HCT116 (cell line): ENCODE measurements at regions not wholly inside any gene's neighbourhood (a gene's known extent, or its start where the extent isn't known, plus 50 kb on each side); places are given as distances from the start of the nearest gene placed in this dataset.

ENCODE experiments used
- ATAC-seq: fragments of 200-7000 bp; cut with Tn5 transposase; 2 replicates; pipeline ENCODE4 v1.9.1; 2020; ENCODE audit warnings: mild to moderate bottlenecking, moderate library complexity
- BruUV-seq: library from RNA; stranded (reverse); fragments of 400-500 nt; replicated peaks from 2 replicates; lab custom pipeline; 2021; lab: Mats Ljungman, UMichigan
- CTCF ChIA-PET: fragments of 300-600 bp; sonication (Branson Sonifier 250); formaldehyde crosslinking; loops from one replicate; lab custom pipeline; 2021; ENCODE audit warnings: antibody characterized with exemption; lab: Charles Lee
- POLR2A ChIA-PET: fragments of 300-600, 350-600 bp; sonication (Branson Sonifier 250); formaldehyde crosslinking; loops from one replicate; lab custom pipeline; 2021; ENCODE audit warnings: antibody characterized with exemption; lab: Charles Lee
- RAD21 ChIA-PET, 2 experiments: fragments of 300-600 bp; sonication (Branson Sonifier 250); formaldehyde crosslinking; loops; one replicate each; lab custom pipeline; 2023; ENCODE audit warnings: low total read pairs in 2 of 2; ENCODE audit not compliant: uncharacterized antibody in 2 of 2, unreplicated experiment in 2 of 2, low non-redundant PET in 1 of 2; lab: Charles Lee
- DNase-seq: peaks from one replicate; pipeline ENCODE4 v3.0.0-alpha.2; 2010; ENCODE audit warnings: low read depth, low spot score
- H2AFZ ChIP-seq: fragments of 200-600 bp; shearing (Covaris generic), sonication (generic); 2 replicates; pipeline ENCODE4 v1.6.1; 2017; ENCODE audit warnings: low read depth, mixed run types, mixed read lengths, antibody characterized with exemption, low read length; ENCODE audit not compliant: poor library complexity, severe bottlenecking
- H3K27ac ChIP-seq: 2 replicates; pipeline ENCODE4 v1.5.1; 2012; ENCODE audit warnings: low read depth, low read length
- H3K27me3 ChIP-seq: fragments of 200-600 bp; sonication (generic); 2 replicates; pipeline ENCODE4 v1.6.1; 2016; ENCODE audit warnings: mixed run types, low read length, mixed read lengths; ENCODE audit not compliant: insufficient read depth
- H3K36me3 ChIP-seq, 2 experiments: fragments of 200-500 bp in 1 of 2; fragments of 200-600 bp in 1 of 2; sonication (Bioruptor generic) in 1 of 2; sonication (generic) in 1 of 2; 2 replicates each; pipeline versions ENCODE4 v1.5.1 to v1.6.1; 2014 to 2016; ENCODE audit warnings: low read length in 2 of 2, inconsistent platforms in 1 of 2, mixed read lengths in 1 of 2, mixed run types in 1 of 2; ENCODE audit not compliant: insufficient read depth in 2 of 2, control insufficient read depth in 1 of 2
- H3K4me1 ChIP-seq, 2 experiments: fragments of 200-600 bp in 1 of 2; sonication (generic) in 1 of 2; 2 replicates each; pipeline versions ENCODE4 v1.5.1 to v1.6.1; 2012 to 2017; ENCODE audit warnings: low read length in 2 of 2, inconsistent platforms in 1 of 2, mild to moderate bottlenecking in 1 of 2, mixed read lengths in 1 of 2, mixed run types in 1 of 2, moderate library complexity in 1 of 2; ENCODE audit not compliant: insufficient read depth in 2 of 2, control insufficient read depth in 1 of 2
- H3K4me2 ChIP-seq: fragments of 200-600 bp; sonication (generic); 2 replicates; pipeline ENCODE4 v1.6.1; 2017; ENCODE audit warnings: mixed run types, low read length, mixed read lengths
- H3K4me3 ChIP-seq, 2 experiments: fragments of 200-600 bp in 1 of 2; sonication (generic) in 1 of 2; replicated peaks in 1 of 2; 2 replicates each; pipeline ENCODE4 v1.5.1; 2011 to 2016; ENCODE audit warnings: low read length in 2 of 2, control low read depth in 1 of 2, low read depth in 1 of 2, mild to moderate bottlenecking in 1 of 2, mixed read lengths in 1 of 2, mixed run types in 1 of 2
- H3K79me2 ChIP-seq: fragments of 200-600 bp; sonication (generic); 2 replicates; pipeline ENCODE4 v1.6.1; 2017; ENCODE audit warnings: mild to moderate bottlenecking, mixed run types, low read length, moderate library complexity, mixed read lengths; ENCODE audit not compliant: insufficient read depth
- H3K9ac ChIP-seq: fragments of 200-600 bp; sonication (generic); 2 replicates; pipeline ENCODE4 v1.6.1; 2016; ENCODE audit warnings: low read length, mixed read lengths
- H3K9me2 ChIP-seq: fragments of 200-600 bp; sonication (generic), shearing (Covaris generic); 2 replicates; pipeline ENCODE4 v1.6.1; 2017; ENCODE audit warnings: mixed run types, mild to moderate bottlenecking, moderate library complexity; ENCODE audit not compliant: insufficient read depth
- H3K9me3 ChIP-seq, 2 experiments: fragments of 200-500 bp in 1 of 2; fragments of 200-600 bp in 1 of 2; sonication (Bioruptor generic) in 1 of 2; sonication (generic) in 1 of 2; 2 replicates each; pipeline ENCODE4 v1.6.1; 2014 to 2017; ENCODE audit warnings: low read length in 2 of 2, mixed read lengths in 2 of 2, inconsistent platforms in 1 of 2, low read depth in 1 of 2, mild to moderate bottlenecking in 1 of 2, mixed run types in 1 of 2, moderate library complexity in 1 of 2; ENCODE audit not compliant: control insufficient read depth in 1 of 2, insufficient read depth in 1 of 2
- H4K20me1 ChIP-seq: fragments of 200-600 bp; sonication (generic), shearing (Covaris generic); 2 replicates; pipeline ENCODE4 v1.6.1; 2017; ENCODE audit warnings: mixed run types, mild to moderate bottlenecking, moderate library complexity; ENCODE audit not compliant: insufficient read depth
- POLR2AphosphoS5 ChIP-seq: IDR thresholded peaks from 2 replicates; pipeline ENCODE4 v1.6.1; 2011; ENCODE audit warnings: mild to moderate bottlenecking, low read depth, low read length, moderate library complexity
- SRF ChIP-seq: IDR thresholded peaks from 2 replicates; pipeline ENCODE4 v1.6.1; 2012; ENCODE audit warnings: low read depth
- intact Hi-C: fragments of 100-400 bp; cut with micrococcal nuclease; formaldehyde crosslinking; loops from 2 replicates; pipeline ENCODE4 v1.10.0; 2022
- TF ChIP-seq, protein P1 (sequence below): IDR thresholded peaks from 2 replicates; pipeline ENCODE4 v1.6.1; 2012; ENCODE audit warnings: low read depth
- TF ChIP-seq, protein P2 (sequence below), 3 experiments: fragments of 200-600 bp in 1 of 3; sonication (generic) in 1 of 3; IDR thresholded peaks in 2 of 3; conservative IDR thresholded peaks in 1 of 3; 2 replicates each; pipeline ENCODE4 v1.5.1; 2012 to 2017; ENCODE audit warnings: low read depth in 2 of 3, low read length in 2 of 3, antibody characterized with exemption in 1 of 3, borderline replicate concordance in 1 of 3, control low read depth in 1 of 3, mild to moderate bottlenecking in 1 of 3, mixed read lengths in 1 of 3, mixed run types in 1 of 3, moderate library complexity in 1 of 3; ENCODE audit not compliant: insufficient read depth in 1 of 3

DNA sequence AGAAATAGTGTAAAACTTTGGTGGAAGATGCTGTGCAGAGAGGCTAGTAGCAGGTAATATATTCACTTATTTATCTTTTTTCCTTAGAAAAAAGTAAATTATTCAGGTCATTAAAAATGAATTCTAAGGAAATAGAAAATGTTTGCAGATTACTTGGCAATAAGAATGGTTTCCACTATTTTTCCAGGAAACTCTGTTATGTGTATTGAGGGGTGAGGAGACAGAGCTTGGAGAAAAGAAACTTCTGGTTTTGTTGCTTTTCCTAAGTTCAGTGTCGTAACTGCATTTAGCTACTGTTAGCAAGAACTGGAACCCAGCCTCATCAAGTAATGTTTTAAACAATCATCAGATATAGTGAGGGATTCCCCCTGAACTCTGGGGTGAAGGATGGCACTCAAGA lies 79.2 kb upstream of the SMLR1 start (continued):
- TF ChIP-seq, protein P1, sequence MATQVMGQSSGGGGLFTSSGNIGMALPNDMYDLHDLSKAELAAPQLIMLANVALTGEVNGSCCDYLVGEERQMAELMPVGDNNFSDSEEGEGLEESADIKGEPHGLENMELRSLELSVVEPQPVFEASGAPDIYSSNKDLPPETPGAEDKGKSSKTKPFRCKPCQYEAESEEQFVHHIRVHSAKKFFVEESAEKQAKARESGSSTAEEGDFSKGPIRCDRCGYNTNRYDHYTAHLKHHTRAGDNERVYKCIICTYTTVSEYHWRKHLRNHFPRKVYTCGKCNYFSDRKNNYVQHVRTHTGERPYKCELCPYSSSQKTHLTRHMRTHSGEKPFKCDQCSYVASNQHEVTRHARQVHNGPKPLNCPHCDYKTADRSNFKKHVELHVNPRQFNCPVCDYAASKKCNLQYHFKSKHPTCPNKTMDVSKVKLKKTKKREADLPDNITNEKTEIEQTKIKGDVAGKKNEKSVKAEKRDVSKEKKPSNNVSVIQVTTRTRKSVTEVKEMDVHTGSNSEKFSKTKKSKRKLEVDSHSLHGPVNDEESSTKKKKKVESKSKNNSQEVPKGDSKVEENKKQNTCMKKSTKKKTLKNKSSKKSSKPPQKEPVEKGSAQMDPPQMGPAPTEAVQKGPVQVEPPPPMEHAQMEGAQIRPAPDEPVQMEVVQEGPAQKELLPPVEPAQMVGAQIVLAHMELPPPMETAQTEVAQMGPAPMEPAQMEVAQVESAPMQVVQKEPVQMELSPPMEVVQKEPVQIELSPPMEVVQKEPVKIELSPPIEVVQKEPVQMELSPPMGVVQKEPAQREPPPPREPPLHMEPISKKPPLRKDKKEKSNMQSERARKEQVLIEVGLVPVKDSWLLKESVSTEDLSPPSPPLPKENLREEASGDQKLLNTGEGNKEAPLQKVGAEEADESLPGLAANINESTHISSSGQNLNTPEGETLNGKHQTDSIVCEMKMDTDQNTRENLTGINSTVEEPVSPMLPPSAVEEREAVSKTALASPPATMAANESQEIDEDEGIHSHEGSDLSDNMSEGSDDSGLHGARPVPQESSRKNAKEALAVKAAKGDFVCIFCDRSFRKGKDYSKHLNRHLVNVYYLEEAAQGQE: no peak
- TF ChIP-seq SRF (no peak), POLR2AphosphoS5 (no peak)

DNA sequence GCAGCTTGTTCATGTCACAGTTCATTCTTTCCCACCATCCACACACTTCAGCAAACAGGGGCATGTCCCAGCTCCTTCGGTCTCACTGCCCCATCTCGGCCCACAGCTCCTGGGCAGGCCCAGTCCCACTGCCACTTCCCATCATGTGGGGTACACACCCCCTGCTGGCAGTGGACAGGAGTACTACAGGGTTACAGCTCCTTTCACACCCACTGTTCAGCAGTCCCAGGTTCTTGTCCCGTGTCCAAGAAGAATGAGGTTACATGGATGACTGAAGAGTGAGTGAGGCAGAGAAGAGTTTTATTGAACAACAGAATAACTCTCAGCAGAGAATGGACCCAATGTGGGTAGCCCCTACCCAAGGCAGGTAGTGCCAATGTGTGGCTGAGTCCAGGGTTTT lies 77.8 kb upstream of the SMLR1 start:
- Histone ChIP-seq H3K9me2 (no peaks in the 10 kb centered on the region), H3K4me2 (no peak overlapping the region), H3K36me3 (no peaks in the 10 kb centered on the region), H2AFZ (no peak overlapping the region), H3K27ac (no peak overlapping the region), H4K20me1 (no peaks in the 10 kb centered on the region), H3K9ac (no peak overlapping the region), H3K27me3 (no peaks in the 10 kb centered on the region), H3K9me3 (peaks cover 3 to 7% of the 10 kb centered on the region in 2 experiments; a peak in 1 of 4 replicates), H3K4me3 (no peak overlapping the region), H3K79me2 (no peaks in the 10 kb centered on the region), H3K4me1 (no peaks in the 10 kb centered on the region)
- ChIA-PET RAD21 (no interaction called here), POLR2A (no interaction called here), CTCF (no interaction called here)
- no TSS peak for BruUV-seq
- ATAC-seq (peak; percentile 34; the same call in 1 of the 2 replicates), DNase-seq (no peak)
- TF ChIP-seq SRF: no peak
- TF ChIP-seq, protein P2, sequence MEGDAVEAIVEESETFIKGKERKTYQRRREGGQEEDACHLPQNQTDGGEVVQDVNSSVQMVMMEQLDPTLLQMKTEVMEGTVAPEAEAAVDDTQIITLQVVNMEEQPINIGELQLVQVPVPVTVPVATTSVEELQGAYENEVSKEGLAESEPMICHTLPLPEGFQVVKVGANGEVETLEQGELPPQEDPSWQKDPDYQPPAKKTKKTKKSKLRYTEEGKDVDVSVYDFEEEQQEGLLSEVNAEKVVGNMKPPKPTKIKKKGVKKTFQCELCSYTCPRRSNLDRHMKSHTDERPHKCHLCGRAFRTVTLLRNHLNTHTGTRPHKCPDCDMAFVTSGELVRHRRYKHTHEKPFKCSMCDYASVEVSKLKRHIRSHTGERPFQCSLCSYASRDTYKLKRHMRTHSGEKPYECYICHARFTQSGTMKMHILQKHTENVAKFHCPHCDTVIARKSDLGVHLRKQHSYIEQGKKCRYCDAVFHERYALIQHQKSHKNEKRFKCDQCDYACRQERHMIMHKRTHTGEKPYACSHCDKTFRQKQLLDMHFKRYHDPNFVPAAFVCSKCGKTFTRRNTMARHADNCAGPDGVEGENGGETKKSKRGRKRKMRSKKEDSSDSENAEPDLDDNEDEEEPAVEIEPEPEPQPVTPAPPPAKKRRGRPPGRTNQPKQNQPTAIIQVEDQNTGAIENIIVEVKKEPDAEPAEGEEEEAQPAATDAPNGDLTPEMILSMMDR (IDR thresholded peaks at IDR 0.05 in 2 of 3, conservative IDR thresholded peaks at IDR 0.05 in 1 of 3; ENCODE audit: borderline replicate concordance in 1 of 3, insufficient read depth in 1 of 3, low read depth in 2 of 3, low read length in 2 of 3): peak in 2 of 3 experiments; percentile 21 to 27; a peak in 3 of 6 replicates
- intact Hi-C loops: no loop called here
